IMR-90 (cell line): ENCODE measurements at regions not wholly inside any gene's neighbourhood (a gene's known extent, or its start where the extent isn't known, plus 50 kb on each side); places are given as distances from the start of the nearest gene placed in this dataset.
"Not testable (repeated sequence)": the region's sequence is repeated elsewhere in the genome, so short reads cannot be mapped to it uniquely, and the experiment has no call there.

ENCODE experiments used
- BHLHE40 ChIP-seq: fragments of 150-350 bp; IDR thresholded peaks from 2 replicates; pipeline ENCODE4 v1.6.1; 2016; ENCODE audit warnings: mild to moderate bottlenecking, low read depth, low read length
- CEBPB ChIP-seq: IDR thresholded peaks from 2 replicates; pipeline ENCODE4 v1.6.1; 2012; ENCODE audit warnings: low read depth, low read length, improper control_type of control experiment
- FOS ChIP-seq: fragments of 150-350 bp; IDR thresholded peaks from 2 replicates; pipeline ENCODE4 v1.6.1; 2016; ENCODE audit warnings: low read depth, low read length
- MAFK ChIP-seq: IDR thresholded peaks from 2 replicates; pipeline ENCODE4 v1.6.1; 2012; ENCODE audit warnings: low read depth, low read length, improper control_type of control experiment
- MAZ ChIP-seq: IDR thresholded peaks from 2 replicates; pipeline ENCODE4 v1.6.1; 2012; ENCODE audit warnings: low read depth, mild to moderate bottlenecking, low read length, improper control_type of control experiment, moderate library complexity, borderline replicate concordance
- MXI1 ChIP-seq: IDR thresholded peaks from 2 replicates; pipeline ENCODE4 v1.6.1; 2012; ENCODE audit warnings: low read depth, mild to moderate bottlenecking, low read length, moderate library complexity, borderline replicate concordance
- POLR2A ChIP-seq: IDR thresholded peaks from 2 replicates; pipeline ENCODE4 v1.6.1; 2012; ENCODE audit warnings: mild to moderate bottlenecking, low read depth, low read length
- RCOR1 ChIP-seq: IDR thresholded peaks from 2 replicates; pipeline ENCODE4 v1.6.1; 2012; ENCODE audit warnings: mild to moderate bottlenecking, low read length, improper control_type of control experiment; ENCODE audit not compliant: insufficient replicate concordance
- SMC3 ChIP-seq: fragments of 150-350 bp; IDR thresholded peaks from 2 replicates; pipeline ENCODE4 v1.6.1; 2016; ENCODE audit warnings: low read depth, mild to moderate bottlenecking, antibody characterized with exemption, low read length, moderate library complexity
- TF ChIP-seq, protein P1 (sequence below): conservative IDR thresholded peaks from 2 replicates; pipeline ENCODE4 v1.5.1; 2012; ENCODE audit warnings: mild to moderate bottlenecking, low read depth, low read length, improper control_type of control experiment
- TF ChIP-seq, protein P2 (sequence below): fragments of 150-350 bp; IDR thresholded peaks from 2 replicates; pipeline ENCODE4 v1.6.1; 2017; ENCODE audit warnings: mild to moderate bottlenecking, antibody characterized with exemption, low read length, low read depth
- TF ChIP-seq, protein P3 (sequence below): fragments of 150-350 bp; IDR thresholded peaks from 2 replicates; pipeline ENCODE4 v1.6.1; 2016; ENCODE audit warnings: low read depth, mild to moderate bottlenecking, low read length, moderate library complexity, borderline replicate concordance

DNA sequence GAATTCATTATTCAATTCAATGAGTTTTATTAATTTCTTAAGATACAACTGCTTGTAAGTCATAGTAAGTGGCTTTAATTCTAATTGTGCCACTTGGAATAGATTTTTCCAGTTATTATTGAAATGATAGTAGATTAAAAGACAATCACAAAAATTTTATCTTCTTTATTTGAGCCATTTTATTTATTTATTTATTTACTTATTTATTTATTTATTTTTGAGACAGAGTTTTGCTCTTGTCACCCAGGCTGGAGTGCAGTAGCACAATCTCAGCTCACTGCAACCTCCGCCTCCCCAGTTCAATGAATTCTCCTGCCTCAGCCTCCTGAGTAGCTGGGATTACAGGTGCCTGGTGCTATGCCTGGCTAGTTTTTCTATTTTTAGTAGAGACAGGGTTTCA is 235.7 kb upstream of the DSEL start:
- TF ChIP-seq, protein P1, sequence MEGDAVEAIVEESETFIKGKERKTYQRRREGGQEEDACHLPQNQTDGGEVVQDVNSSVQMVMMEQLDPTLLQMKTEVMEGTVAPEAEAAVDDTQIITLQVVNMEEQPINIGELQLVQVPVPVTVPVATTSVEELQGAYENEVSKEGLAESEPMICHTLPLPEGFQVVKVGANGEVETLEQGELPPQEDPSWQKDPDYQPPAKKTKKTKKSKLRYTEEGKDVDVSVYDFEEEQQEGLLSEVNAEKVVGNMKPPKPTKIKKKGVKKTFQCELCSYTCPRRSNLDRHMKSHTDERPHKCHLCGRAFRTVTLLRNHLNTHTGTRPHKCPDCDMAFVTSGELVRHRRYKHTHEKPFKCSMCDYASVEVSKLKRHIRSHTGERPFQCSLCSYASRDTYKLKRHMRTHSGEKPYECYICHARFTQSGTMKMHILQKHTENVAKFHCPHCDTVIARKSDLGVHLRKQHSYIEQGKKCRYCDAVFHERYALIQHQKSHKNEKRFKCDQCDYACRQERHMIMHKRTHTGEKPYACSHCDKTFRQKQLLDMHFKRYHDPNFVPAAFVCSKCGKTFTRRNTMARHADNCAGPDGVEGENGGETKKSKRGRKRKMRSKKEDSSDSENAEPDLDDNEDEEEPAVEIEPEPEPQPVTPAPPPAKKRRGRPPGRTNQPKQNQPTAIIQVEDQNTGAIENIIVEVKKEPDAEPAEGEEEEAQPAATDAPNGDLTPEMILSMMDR, result not testable (repeated sequence)
- TF ChIP-seq POLR2A, CEBPB, MXI1, MAFK, RCOR1, FOS, SMC3, BHLHE40, MAZ: not testable (repeated sequence)
- TF ChIP-seq, protein P2, sequence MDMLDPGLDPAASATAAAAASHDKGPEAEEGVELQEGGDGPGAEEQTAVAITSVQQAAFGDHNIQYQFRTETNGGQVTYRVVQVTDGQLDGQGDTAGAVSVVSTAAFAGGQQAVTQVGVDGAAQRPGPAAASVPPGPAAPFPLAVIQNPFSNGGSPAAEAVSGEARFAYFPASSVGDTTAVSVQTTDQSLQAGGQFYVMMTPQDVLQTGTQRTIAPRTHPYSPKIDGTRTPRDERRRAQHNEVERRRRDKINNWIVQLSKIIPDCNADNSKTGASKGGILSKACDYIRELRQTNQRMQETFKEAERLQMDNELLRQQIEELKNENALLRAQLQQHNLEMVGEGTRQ, result not testable (repeated sequence)
- TF ChIP-seq, protein P3, sequence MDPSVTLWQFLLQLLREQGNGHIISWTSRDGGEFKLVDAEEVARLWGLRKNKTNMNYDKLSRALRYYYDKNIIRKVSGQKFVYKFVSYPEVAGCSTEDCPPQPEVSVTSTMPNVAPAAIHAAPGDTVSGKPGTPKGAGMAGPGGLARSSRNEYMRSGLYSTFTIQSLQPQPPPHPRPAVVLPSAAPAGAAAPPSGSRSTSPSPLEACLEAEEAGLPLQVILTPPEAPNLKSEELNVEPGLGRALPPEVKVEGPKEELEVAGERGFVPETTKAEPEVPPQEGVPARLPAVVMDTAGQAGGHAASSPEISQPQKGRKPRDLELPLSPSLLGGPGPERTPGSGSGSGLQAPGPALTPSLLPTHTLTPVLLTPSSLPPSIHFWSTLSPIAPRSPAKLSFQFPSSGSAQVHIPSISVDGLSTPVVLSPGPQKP, result not testable (repeated sequence)
